Endothelial cell of umbilical vein (primary cell): ENCODE measurements at regions not wholly inside any gene's neighbourhood (a gene's known extent, or its start where the extent isn't known, plus 50 kb on each side); places are given as distances from the start of the nearest gene placed in this dataset.

ENCODE experiments used
- BruUV-seq: library from RNA; stranded (reverse); fragments of 400-500 nt; replicated peaks from 2 replicates; lab custom pipeline; 2021; lab: Mats Ljungman, UMichigan
- CTCF ChIA-PET: fragments of 300-600, 350-600 bp; sonication (Branson Sonifier 250); formaldehyde crosslinking; loops from one replicate; lab custom pipeline; 2021; ENCODE audit warnings: antibody characterized with exemption, inconsistent platforms; lab: Charles Lee
- POLR2A ChIA-PET: fragments of 300-600, 350-600 bp; sonication (Branson Sonifier 250); formaldehyde crosslinking; loops from one replicate; lab custom pipeline; 2021; ENCODE audit warnings: antibody characterized with exemption, inconsistent platforms; lab: Charles Lee
- DNase-seq: peaks from one replicate; pipeline ENCODE4 v3.0.0-alpha.2; 2011; ENCODE audit warnings: low read depth, low spot score
- FAIRE-seq: peaks from 2 replicates; lab custom pipeline; 2011; peaks lifted over from hg19 to GRCh38; lab: Jason Lieb, UNC
- H2AFZ ChIP-seq: 2 replicates; pipeline ENCODE4 v1.6.0; 2012; ENCODE audit warnings: low read depth, low read length, control low read depth, inconsistent platforms
- H3K27ac ChIP-seq: 2 replicates; pipeline ENCODE4 v1.5.1; 2011; ENCODE audit warnings: low read depth, mild to moderate bottlenecking, control low read depth, low read length, moderate library complexity; ENCODE audit not compliant: insufficient read depth
- H3K27me3 ChIP-seq, 2 experiments: 2 replicates each; pipeline versions ENCODE4 v1.6.0 to v1.6.1; 2011; ENCODE audit warnings: low read length in 2 of 2, mixed read lengths in 1 of 2; ENCODE audit not compliant: control insufficient read depth in 2 of 2, insufficient read depth in 2 of 2
- H3K36me3 ChIP-seq, 2 experiments: 2 replicates in 1 of 2; 3 replicates in 1 of 2; pipeline ENCODE4 v1.5.1; 2011; ENCODE audit warnings: low read length in 2 of 2, mild to moderate bottlenecking in 1 of 2, moderate library complexity in 1 of 2; ENCODE audit not compliant: control insufficient read depth in 2 of 2, insufficient read depth in 2 of 2; ENCODE audit errors: extremely low read depth in 1 of 2
- H3K4me1 ChIP-seq: 3 replicates; pipeline ENCODE4 v1.5.1; 2011; ENCODE audit warnings: mild to moderate bottlenecking, low read length; ENCODE audit not compliant: control insufficient read depth, insufficient read depth; ENCODE audit errors: extremely low read depth
- H3K4me2 ChIP-seq: 2 replicates; pipeline ENCODE4 v1.6.1; 2011; ENCODE audit warnings: low read length, control low read depth, mixed read lengths; ENCODE audit not compliant: insufficient read depth
- H3K4me3 ChIP-seq, 3 experiments: fragments of 200-600 bp in 1 of 3; sonication (generic), shearing (Covaris generic) in 1 of 3; replicated peaks in 1 of 3; 2 replicates each; pipeline ENCODE4 v1.5.1; 2011 to 2016; ENCODE audit warnings: control low read depth in 3 of 3, low read length in 3 of 3, mild to moderate bottlenecking in 2 of 3, inconsistent platforms in 1 of 3, low read depth in 1 of 3, moderate library complexity in 1 of 3; ENCODE audit not compliant: insufficient read depth in 1 of 3
- H3K79me2 ChIP-seq: 2 replicates; pipeline ENCODE4 v1.6.0; 2012; ENCODE audit warnings: low read length, inconsistent platforms; ENCODE audit not compliant: control insufficient read depth, insufficient read depth
- H3K9ac ChIP-seq: replicated peaks from 2 replicates; pipeline ENCODE3; 2011; ENCODE audit warnings: low read length, control low read depth; ENCODE audit not compliant: insufficient read depth; ENCODE audit errors: extremely low read depth
- H3K9me1 ChIP-seq: replicated peaks from 3 replicates; pipeline ENCODE4 v1.6.0; 2011; ENCODE audit warnings: mild to moderate bottlenecking, low read length; ENCODE audit not compliant: control insufficient read depth, insufficient read depth; ENCODE audit errors: extremely low read depth
- H3K9me3 ChIP-seq: replicated peaks from 2 replicates; pipeline ENCODE4 v1.5.1; 2012; ENCODE audit warnings: low read length, inconsistent platforms; ENCODE audit not compliant: control insufficient read depth, insufficient read depth
- H4K20me1 ChIP-seq: replicated peaks from 2 replicates; pipeline ENCODE3; 2011; ENCODE audit warnings: mild to moderate bottlenecking, low read length; ENCODE audit not compliant: control insufficient read depth, insufficient read depth; ENCODE audit errors: extremely low read depth
- CTCF ChIP-seq, 2 donors: IDR thresholded peaks; 1 replicate in 1 of 2; 2 replicates in 1 of 2; pipeline ENCODE4 v1.5.1; 2011; ENCODE audit warnings: low read length in 2 of 2, mild to moderate bottlenecking in 2 of 2, moderate library complexity in 2 of 2, control low read depth in 1 of 2, inconsistent platforms in 1 of 2, low read depth in 1 of 2; ENCODE audit not compliant: insufficient read depth in 1 of 2; ENCODE audit errors: extremely low read depth in 1 of 2
- FOS ChIP-seq: IDR thresholded peaks from 2 replicates; pipeline ENCODE4 v1.6.1; 2011; ENCODE audit warnings: mild to moderate bottlenecking, low read length, moderate library complexity, borderline replicate concordance; ENCODE audit not compliant: insufficient read depth
- GATA2 ChIP-seq: IDR thresholded peaks from 2 replicates; pipeline ENCODE4 v1.7.0; 2011; ENCODE audit warnings: low read depth, mild to moderate bottlenecking, moderate library complexity, mixed read lengths, low read length; ENCODE audit not compliant: insufficient read length, insufficient read depth
- JUN ChIP-seq: IDR thresholded peaks from 2 replicates; pipeline ENCODE4 v1.6.1; 2011; ENCODE audit warnings: borderline replicate concordance, low read depth; ENCODE audit not compliant: insufficient read length, insufficient read depth
- MAX ChIP-seq: IDR thresholded peaks from 2 replicates; pipeline ENCODE4 v1.6.1; 2011; ENCODE audit not compliant: insufficient read depth, insufficient read length
- MYC ChIP-seq: IDR thresholded peaks from one replicate; pipeline ENCODE4 v1.6.1; 2011; ENCODE audit warnings: mild to moderate bottlenecking, low read depth, low read length
- POLR2A ChIP-seq: IDR thresholded peaks from 2 replicates; pipeline ENCODE4 v1.6.1; 2012; ENCODE audit warnings: low read depth, mild to moderate bottlenecking, control low read depth, low read length
- POLR2AphosphoS5 ChIP-seq: IDR thresholded peaks from 2 replicates; pipeline ENCODE4 v1.6.1; 2012; ENCODE audit warnings: low read depth, mild to moderate bottlenecking, control low read depth, low read length, moderate library complexity; ENCODE audit not compliant: insufficient read depth
- dilution Hi-C: fragments of 300-500 bp; cut with MboI; formaldehyde crosslinking; loops from one replicate; pipeline ENCODE4 v1.15.0; 2019; ENCODE audit warnings: low sequenced_read_pairs; ENCODE audit not compliant: extremely low pct_ligation_motif_present
- intact Hi-C: fragments of 100-400 bp; cut with micrococcal nuclease; formaldehyde crosslinking; loops from one replicate; pipeline ENCODE4 v1.10.0; 2022

GRCh38 chrX:28472926-28473325 lies 114.3 kb upstream of the IL1RAPL1 start:
- H3K27ac ChIP-seq: no peak overlapping the region
- no peak overlapping the region for H3K4me3 ChIP-seq
- no peaks in the 10 kb centered on the region for H3K36me3 ChIP-seq
- dilution Hi-C loops (no loop called here), intact Hi-C loops (no loop called here)
- DNase-seq: no peak
- CTCF ChIA-PET: no interaction called here
- H3K4me1 ChIP-seq: no peaks in the 10 kb centered on the region
- no TSS peak for BruUV-seq
- H3K9ac ChIP-seq: no peak overlapping the region
- no peaks in the 10 kb centered on the region for H3K9me1 ChIP-seq
- no peaks in the 10 kb centered on the region for H3K9me3 ChIP-seq
- TF ChIP-seq JUN (no peak), POLR2AphosphoS5 (no peak), MAX (no peak), POLR2A (no peak)
- H2AFZ ChIP-seq: no peak overlapping the region
- H3K27me3 ChIP-seq: no peaks in the 10 kb centered on the region
- H4K20me1 ChIP-seq: no peaks in the 10 kb centered on the region
- no peak overlapping the region for H3K4me2 ChIP-seq
- FAIRE-seq: no peak
- POLR2A ChIA-PET: no interaction called here
- no peaks in the 10 kb centered on the region for H3K79me2 ChIP-seq

- no peaks in the 10 kb centered on the region for H3K9me3 ChIP-seq
- TF ChIP-seq FOS (no peak), MAX (no peak), MYC (no peak), GATA2 (no peak), CTCF (IDR thresholded peaks at IDR 0.05; ENCODE audit: extremely low read depth in 1 of 2, insufficient read depth in 1 of 2, low read depth in 1 of 2, low read length in 2 of 2) (no peak)
- dilution Hi-C loops: no loop called here
- no peaks in the 10 kb centered on the region for H3K9me1 ChIP-seq
- no TSS peak for BruUV-seq
- intact Hi-C loops: no loop called here
- H3K27me3 ChIP-seq: no peaks in the 10 kb centered on the region
- ChIA-PET POLR2A (interaction anchor here (0.6 kb wide), 1 partner anchor 22 kb away, joined by 3 read pairs; no protein-coding TSS in a partner anchor), CTCF (no interaction called here)
- H2AFZ ChIP-seq: no peak overlapping the region
- H3K36me3 ChIP-seq: no peaks in the 10 kb centered on the region
- H4K20me1 ChIP-seq: no peaks in the 10 kb centered on the region
- H3K79me2 ChIP-seq: no peaks in the 10 kb centered on the region
- DNase-seq: no peak
- H3K4me3 ChIP-seq: no peak overlapping the region
- H3K4me2 ChIP-seq: no peak overlapping the region
- no peak overlapping the region for H3K9ac ChIP-seq
- no peaks in the 10 kb centered on the region for H3K4me1 ChIP-seq
- H3K27ac ChIP-seq: no peak overlapping the region
- FAIRE-seq: no peak
Observed at GRCh38 chrX:28487818-28488217, 99.4 kb upstream of the IL1RAPL1 start.
